CD4-positive, alpha-beta T cell (primary cell): ENCODE measurements at regions not wholly inside any gene's neighbourhood (a gene's known extent, or its start where the extent isn't known, plus 50 kb on each side); places are given as distances from the start of the nearest gene placed in this dataset.
"Not testable (repeated sequence)": the region's sequence is repeated elsewhere in the genome, so short reads cannot be mapped to it uniquely, and the experiment has no call there.

ENCODE experiments used
- ATAC-seq: fragments of 200-7000 bp; cut with Tn5 transposase; one replicate; pipeline ENCODE4 v1.10.0; 2022; ENCODE audit warnings: mild to moderate bottlenecking; ENCODE audit not compliant: poor library complexity
- CTCF ChIA-PET: fragments of 350-600 bp; sonication (Branson Sonifier 250); formaldehyde crosslinking; loops from one replicate; lab custom pipeline; 2021; ENCODE audit warnings: antibody characterized with exemption, inconsistent platforms; lab: Charles Lee
- POLR2A ChIA-PET: fragments of 350-600 bp; sonication (Branson Sonifier 250); formaldehyde crosslinking; loops from one replicate; lab custom pipeline; 2021; ENCODE audit warnings: antibody characterized with exemption, inconsistent platforms; lab: Charles Lee
- DNase-seq, 14 experiments: peaks; one replicate each; pipeline ENCODE4 v3.0.0-alpha.2; 2013 to 2020; ENCODE audit warnings: mixed read lengths in 2 of 14
- H3K27ac ChIP-seq, 2 donors: one replicate each; pipeline versions ENCODE4 v1.5.1 to v1.7.0; 2013; ENCODE audit warnings: low read length in 2 of 2, low read depth in 1 of 2, mild to moderate bottlenecking in 1 of 2
- H3K27me3 ChIP-seq, 2 experiments: 1 replicate in 1 of 2; 2 replicates in 1 of 2; pipeline versions ENCODE4 v1.6.1 to v1.7.0; 2013; ENCODE audit warnings: low read length in 2 of 2, control low read depth in 1 of 2, mild to moderate bottlenecking in 1 of 2, moderate library complexity in 1 of 2; ENCODE audit not compliant: insufficient read depth in 2 of 2, control insufficient read depth in 1 of 2
- H3K36me3 ChIP-seq: one replicate; pipeline ENCODE4 v1.6.1; 2013; ENCODE audit warnings: low read length, control low read depth; ENCODE audit not compliant: insufficient read depth
- H3K4me1 ChIP-seq: one replicate; pipeline ENCODE4 v1.6.1; 2013; ENCODE audit warnings: low read length, control low read depth; ENCODE audit not compliant: insufficient read depth
- H3K4me3 ChIP-seq: one replicate; pipeline ENCODE4 v1.5.1; 2013; ENCODE audit warnings: mild to moderate bottlenecking, low read length, moderate library complexity
- H3K9me3 ChIP-seq, 2 experiments: 1 replicate in 1 of 2; 2 replicates in 1 of 2; pipeline versions ENCODE4 v1.6.1 to v1.7.0; 2013; ENCODE audit warnings: low read length in 2 of 2, mild to moderate bottlenecking in 2 of 2, control low read depth in 1 of 2, moderate library complexity in 1 of 2; ENCODE audit not compliant: control insufficient read depth in 1 of 2, insufficient read depth in 1 of 2
- H3K27ac Mint-ChIP-seq: one replicate; pipeline ENCODE4 v1.8.0; 2020; ENCODE audit warnings: mixed read lengths
- H3K27me3 Mint-ChIP-seq: one replicate; pipeline ENCODE4 v1.8.0; 2021; ENCODE audit warnings: mixed read lengths
- H3K36me3 Mint-ChIP-seq: one replicate; pipeline ENCODE4 v1.8.0; 2021; ENCODE audit warnings: low read depth, mixed read lengths
- H3K4me1 Mint-ChIP-seq: one replicate; pipeline ENCODE4 v1.8.0; 2021; ENCODE audit warnings: low read depth, mixed read lengths
- H3K4me3 Mint-ChIP-seq: one replicate; pipeline ENCODE4 v1.8.0; 2020; ENCODE audit warnings: mild to moderate bottlenecking, mixed read lengths
- H3K9me3 Mint-ChIP-seq: one replicate; pipeline ENCODE4 v1.8.0; 2020; ENCODE audit warnings: mixed read lengths
- CTCF ChIP-seq: fragments of 200-600 bp; IDR thresholded peaks from one replicate; pipeline ENCODE4 v1.8.0; 2022; ENCODE audit warnings: antibody characterized with exemption, mild to moderate bottlenecking
- intact Hi-C, 2 experiments: fragments of 100-400 bp; cut with DNase I in 1 of 2; cut with micrococcal nuclease in 1 of 2; formaldehyde crosslinking; loops; one replicate each; pipeline versions ENCODE4 v1.15.1 to v1.9.0; 2023 to 2025; cut with DNase I, micrococcal nuclease

GRCh38 chr15:62365795-62366442 lies 200.8 kb upstream of the C2CD4B start:
- CTCF ChIA-PET: interaction anchor here (1.0 kb wide), 1 partner anchor 9 kb away, joined by 3 read pairs; no protein-coding TSS in a partner anchor
- Mint-ChIP-seq H3K27ac (no peak overlapping the region), H3K9me3 (no peaks in the 10 kb centered on the region), H3K4me1 (no peaks in the 10 kb centered on the region), H3K27me3 (peaks cover 56% of the 10 kb centered on the region), H3K36me3 (no peaks in the 10 kb centered on the region), H3K4me3 (no peak overlapping the region)
- Histone ChIP-seq H3K4me3 (no peak overlapping the region), H3K27me3 (peaks cover 4 to 10% of the 10 kb centered on the region in 2 experiments), H3K9me3 (no peaks in the 10 kb centered on the region), H3K36me3 (no peaks in the 10 kb centered on the region), H3K4me1 (no peaks in the 10 kb centered on the region), H3K27ac (no peak overlapping the region)
- DNase-seq: no peak
- TF ChIP-seq CTCF: no peak
- no peak for ATAC-seq
- POLR2A ChIA-PET: no interaction called here
- intact Hi-C loops: no loop called here

DNA sequence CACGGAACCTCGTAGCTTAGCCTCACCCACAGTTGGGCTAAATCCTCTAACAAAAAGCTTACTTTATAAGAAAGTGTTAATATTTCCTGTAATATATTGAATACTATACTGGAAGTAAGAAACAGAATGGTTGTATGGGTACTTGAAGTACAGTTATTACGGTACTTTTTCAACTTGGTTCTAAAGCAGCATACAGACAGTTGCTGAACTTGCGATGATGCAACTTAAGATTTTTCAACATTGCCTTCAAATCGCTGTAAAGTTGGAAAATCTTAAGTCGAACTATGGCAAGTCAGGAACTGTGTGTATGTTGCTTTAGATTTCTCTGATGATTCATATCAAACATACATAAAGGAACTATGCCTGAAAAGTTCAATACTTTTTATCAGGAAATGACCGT lies 204.4 kb upstream of the C2CD4B start:
- peaks cover 8% of the 10 kb centered on the region in 2 experiments for H3K27me3 ChIP-seq
- intact Hi-C loops: no loop called here
- H3K27ac ChIP-seq: no peak overlapping the region
- H3K4me3 ChIP-seq: no peak overlapping the region
- no peak overlapping the region for H3K4me3 Mint-ChIP-seq
- DNase-seq: no peak
- TF ChIP-seq CTCF: no peak
- no peaks in the 10 kb centered on the region for H3K4me1 Mint-ChIP-seq
- H3K27me3 Mint-ChIP-seq: peaks cover 53% of the 10 kb centered on the region
- H3K9me3 Mint-ChIP-seq: no peaks in the 10 kb centered on the region
- ChIA-PET CTCF (no interaction called here), POLR2A (no interaction called here)
- no peaks in the 10 kb centered on the region for H3K9me3 ChIP-seq
- no peaks in the 10 kb centered on the region for H3K4me1 ChIP-seq
- no peaks in the 10 kb centered on the region for H3K36me3 Mint-ChIP-seq
- H3K36me3 ChIP-seq: no peaks in the 10 kb centered on the region
- ATAC-seq: no peak
- no peak overlapping the region for H3K27ac Mint-ChIP-seq

GRCh38 chr15:62371683-62372082 lies 206.6 kb upstream of the C2CD4B start:
- H3K4me3 ChIP-seq, DNase-seq, H3K4me1 ChIP-seq, intact Hi-C loops, H3K27ac ChIP-seq, H3K4me1 Mint-ChIP-seq, H3K36me3 ChIP-seq, H3K9me3 ChIP-seq, H3K27me3 ChIP-seq, POLR2A ChIA-PET, ATAC-seq, H3K9me3 Mint-ChIP-seq, H3K4me3 Mint-ChIP-seq, H3K27ac Mint-ChIP-seq, H3K36me3 Mint-ChIP-seq, CTCF ChIA-PET: not testable (repeated sequence)
- peaks cover 39% of the 10 kb centered on the region for H3K27me3 Mint-ChIP-seq
